RPMI8226 (cell line): ENCODE measurements at regions not wholly inside any gene's neighbourhood (a gene's known extent, or its start where the extent isn't known, plus 50 kb on each side); places are given as distances from the start of the nearest gene placed in this dataset.
A peak's percentile ranks its signal among the peaks of the same experiment; 100 is the strongest.
"Not testable (repeated sequence)": the region's sequence is repeated elsewhere in the genome, so short reads cannot be mapped to it uniquely, and the experiment has no call there.

Experiments used
- DNase-seq: peaks from one replicate; pipeline ENCODE4 v3.0.0-alpha.2; 2015

DNA sequence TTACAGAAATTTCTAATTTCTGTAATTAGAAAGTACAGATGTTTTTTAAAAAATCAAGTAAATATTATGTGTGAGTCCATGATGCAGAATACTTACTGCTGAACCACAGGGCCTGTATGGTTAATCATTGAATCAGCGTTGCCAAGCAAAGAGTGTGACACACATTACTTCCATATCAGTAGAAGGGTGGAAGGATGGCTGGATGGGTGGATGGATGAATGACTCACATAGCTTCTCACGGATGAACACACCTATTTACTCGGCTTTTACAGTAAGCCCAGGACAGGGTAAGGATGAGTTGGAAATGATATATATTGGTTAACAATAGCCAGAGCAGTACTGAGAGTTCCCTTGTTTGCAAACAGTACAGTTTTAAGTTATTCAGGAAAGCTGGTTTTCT, 495.9 kb upstream of the RBFOX1 start:
- DNase-seq = no peak

DNA sequence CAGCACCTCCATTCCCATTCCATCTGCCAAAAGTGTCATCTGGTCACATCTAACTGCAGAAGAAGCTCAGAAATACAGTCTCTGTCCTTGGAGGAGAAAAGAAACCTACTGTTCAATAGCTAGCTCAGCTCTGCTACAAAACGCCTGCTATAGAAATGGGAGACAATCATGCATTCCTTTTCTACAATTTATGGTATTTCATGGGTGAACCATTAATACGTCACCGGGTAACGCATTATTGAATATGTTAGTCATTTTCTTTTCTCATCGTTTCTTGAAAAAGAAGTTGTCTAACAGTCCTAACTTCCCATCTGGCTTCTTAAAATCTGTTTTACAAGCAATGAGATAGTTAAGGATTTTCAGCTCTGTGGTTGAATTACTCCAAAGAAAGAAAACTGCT, 496.7 kb upstream of the RBFOX1 start:
- no peak for DNase-seq

DNA sequence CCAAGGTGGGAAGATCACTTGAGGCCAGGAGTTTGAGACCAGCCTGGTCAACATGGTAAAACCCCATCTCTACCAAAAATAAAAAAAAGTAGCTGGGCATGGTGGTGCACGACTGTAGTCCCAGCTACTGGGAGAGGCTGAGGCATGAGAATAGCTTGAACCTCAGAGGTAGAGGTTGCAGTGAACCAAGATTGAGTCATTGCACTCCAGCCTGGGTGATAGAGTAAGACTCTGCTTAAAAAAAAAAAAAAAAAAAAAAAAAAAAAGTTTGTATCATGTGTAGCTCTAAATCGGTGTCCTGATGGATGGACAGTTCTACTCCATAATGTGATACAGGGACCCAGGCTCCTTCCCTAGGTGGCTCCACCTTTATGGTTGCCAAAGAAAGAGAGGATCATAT, 497.1 kb upstream of the RBFOX1 start:
- no peak for DNase-seq

DNA sequence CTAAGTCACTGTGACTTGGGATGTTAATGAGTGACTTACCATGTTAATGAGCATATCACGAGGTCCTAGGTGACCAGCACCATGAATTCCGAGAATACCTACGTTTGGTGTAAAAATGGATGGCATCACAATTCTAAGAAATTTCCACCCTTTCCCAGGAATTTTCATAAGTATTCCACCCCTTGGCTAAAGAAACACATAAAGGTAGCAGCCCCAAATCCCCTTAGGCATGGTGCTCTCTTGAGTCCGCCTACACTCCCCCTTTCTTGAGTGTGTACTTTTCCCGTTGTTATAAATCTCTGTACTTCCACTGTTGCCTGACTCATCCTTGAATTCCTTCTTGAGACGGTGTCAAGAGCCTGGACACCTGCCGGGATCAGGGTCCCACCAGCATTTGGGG, 504.0 kb upstream of the RBFOX1 start:
- no peak for DNase-seq

DNA sequence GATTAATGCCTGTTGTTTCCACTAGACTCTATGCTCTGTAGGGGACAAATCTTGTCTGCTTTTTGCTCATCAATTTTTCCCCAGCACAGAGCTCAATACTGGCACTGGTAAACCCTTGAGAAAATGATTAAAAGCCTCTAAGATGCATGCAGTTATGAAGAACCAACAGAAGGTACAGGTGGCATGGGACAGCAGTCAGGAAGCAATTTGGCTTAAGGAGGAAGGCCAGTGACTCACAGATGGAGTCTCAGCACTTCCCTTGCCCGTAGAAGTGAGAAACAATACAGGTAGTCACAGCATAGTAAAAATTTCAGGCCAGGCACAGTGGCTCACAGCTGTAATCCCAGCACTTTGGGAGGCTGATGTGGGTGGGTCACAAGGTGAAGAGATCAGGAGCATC, 504.7 kb upstream of the RBFOX1 start:
- no peak for DNase-seq

DNA sequence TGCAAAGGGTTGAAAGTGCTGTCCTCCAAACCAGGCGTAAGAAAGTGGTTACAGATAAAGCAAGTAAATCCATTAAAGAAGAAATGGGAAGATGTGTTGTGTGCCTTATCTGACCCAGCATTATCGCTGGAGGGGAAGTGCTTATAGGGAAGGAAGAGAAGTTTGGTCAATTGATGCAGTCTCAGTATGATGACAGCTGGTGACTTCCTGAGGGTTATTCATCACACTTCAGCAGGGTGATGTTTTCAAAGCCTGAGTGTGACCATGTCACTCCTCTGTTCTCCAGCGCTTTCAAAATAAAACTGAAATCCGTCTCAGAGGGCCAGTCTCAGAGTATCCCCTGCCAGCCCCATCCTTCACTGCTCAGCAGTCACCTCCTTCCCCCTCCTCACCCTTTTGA, 505.4 kb upstream of the RBFOX1 start:
- DNase-seq = no peak

DNA sequence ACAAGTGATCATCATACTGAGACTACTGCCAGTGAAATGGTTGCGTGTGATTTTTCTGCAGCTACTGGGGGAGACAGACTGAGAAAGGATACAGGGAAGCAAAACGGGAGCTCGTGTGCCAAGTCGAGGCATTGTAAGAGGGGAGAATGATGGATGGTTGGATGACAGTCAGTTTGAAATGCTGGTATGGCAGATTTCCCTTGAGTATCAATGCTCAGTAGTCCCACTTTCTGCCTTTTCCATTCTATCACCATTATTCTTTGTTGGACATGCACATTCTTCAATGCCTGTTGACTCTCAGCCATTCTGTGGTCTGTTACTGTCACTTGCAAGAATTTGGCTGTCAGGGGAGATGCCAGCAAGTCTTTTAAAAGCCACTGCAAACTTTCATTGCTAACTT, 510.6 kb upstream of the RBFOX1 start:
- DNase-seq = no peak

DNA sequence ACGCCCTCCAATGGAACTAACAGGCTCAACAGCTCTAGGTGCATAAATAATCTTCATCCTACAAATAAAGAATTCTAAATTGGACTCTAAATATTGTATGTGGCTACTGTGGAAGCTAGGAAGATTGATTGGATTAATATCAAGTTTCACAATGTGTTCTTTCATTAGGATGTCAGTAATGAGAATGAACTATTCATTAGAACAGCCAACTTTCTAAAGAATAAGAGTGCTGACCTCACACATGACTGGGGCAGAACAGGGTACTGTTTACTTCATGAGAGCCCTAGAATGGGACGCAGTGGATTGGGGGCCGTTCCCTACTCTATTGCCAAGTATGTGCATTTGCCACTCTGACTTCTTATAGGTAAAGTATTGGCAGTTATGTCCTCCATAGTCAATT, 528.2 kb upstream of the RBFOX1 start:
- no peak for DNase-seq

DNA sequence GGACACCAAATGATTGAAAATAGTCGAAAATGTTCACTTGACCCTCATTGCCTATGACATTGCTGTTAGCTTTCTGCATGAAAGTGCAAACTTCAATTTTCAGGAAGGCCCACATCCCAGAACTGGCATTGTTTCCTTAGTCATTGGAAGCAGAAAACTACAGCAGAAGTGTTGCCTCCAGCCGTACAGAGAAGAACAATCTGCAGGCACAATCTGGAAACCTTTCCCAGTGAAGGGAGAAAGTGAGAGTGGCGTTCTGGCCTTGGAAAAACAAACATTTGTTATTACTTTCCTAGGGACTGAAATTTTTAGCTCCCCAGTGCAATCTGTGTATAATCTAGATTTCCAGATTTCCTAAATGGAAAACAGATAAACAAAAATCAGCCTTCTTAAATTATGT, 529.5 kb upstream of the RBFOX1 start:
- no peak for DNase-seq

DNA sequence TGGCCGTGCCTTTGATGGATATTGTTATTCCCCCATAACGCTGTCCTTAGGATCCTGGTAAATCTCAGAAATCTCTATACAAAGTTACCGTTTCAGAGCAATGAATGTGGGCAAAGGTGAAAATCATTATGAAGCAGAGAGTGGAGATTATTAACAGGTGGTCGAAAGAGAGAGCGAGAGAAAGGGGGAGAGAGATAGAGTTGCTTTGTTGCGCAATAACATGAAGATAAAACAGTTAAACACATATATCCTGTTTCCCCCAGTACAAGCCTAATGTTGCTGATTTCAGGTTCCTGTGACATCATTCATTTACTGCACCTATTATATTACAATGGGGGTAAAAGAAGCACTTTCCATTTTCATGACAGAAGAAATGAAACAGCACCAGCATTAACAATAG, 535.4 kb upstream of the RBFOX1 start:
- no peak for DNase-seq

DNA sequence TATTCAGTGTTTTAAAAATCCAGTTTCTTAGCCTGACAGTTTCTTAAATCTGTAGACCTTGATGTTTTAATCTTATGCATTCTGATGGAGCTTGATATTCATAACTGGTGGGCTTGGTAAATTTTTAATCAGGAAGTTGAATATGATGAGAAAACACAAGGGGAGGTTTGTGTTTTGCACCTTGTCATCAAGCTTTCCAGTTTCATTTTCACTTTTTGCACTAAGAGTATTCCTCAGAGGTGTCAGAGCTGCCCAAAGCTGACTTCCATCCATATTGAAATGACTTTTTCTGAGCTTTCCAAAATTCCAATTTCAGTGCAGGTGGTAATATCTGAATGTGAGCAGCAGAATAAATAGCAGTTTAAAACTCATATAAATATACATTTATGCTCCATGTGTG, 555.0 kb upstream of the RBFOX1 start:
- peak; percentile 20 for DNase-seq

DNA sequence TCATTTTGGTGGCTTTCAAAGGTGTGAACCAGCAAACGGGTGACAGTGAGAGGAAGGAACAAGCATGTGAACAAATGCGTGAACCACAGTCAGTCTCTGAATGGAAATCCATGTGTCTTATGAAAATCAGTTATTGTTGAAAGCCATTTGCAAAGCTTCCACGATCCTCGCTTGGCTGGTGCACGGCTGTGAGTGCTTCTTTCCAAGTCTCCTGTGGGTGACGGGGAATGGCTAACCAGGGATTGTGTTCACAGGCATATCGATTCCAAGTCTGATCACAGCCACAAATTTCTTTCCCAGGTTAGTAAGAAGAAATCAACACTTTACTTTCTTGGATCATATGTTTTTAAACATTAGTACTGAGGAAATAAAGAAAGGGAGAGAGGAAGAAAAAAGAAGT, 556.9 kb upstream of the RBFOX1 start:
- DNase-seq = no peak

DNA sequence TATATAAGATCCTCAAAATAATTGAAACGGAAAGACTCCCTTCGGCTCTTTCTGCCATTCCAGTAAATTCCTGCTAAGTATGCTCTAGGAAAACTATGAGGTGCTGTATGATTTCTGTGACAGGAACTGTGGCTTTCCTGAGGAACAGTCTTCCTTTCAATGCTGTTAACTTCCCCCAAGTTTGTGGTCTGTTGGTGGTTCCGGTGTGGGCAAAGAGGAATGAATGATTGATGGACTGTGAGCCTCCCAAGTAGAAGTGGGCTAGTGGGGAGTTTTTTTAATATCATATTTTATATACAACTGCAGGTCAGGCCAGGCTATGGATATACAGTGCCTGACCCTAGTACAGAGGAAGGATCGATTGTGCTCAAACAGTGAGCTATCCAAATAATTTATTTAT, 560.7 kb upstream of the RBFOX1 start:
- no peak for DNase-seq

DNA sequence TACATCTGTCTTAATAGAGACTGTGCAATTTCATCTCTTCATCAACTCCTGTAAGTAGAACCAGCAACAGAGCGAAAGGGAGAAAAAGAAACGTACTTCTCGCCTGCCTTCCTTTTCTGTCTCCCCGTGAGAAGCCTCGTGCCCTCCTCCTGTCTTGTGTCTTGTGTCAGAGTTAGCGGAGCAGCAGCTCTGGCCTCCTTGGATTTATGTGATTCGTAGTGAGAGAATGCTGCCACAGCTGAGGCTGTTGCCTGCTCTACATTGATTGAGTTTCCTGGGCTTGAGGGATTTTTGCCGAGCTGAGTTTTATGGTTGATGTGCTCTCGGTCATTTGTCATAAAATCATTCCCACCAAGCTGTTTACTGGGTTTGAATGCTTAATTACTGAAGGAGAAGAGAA, 579.1 kb upstream of the RBFOX1 start:
- DNase-seq = no peak

DNA sequence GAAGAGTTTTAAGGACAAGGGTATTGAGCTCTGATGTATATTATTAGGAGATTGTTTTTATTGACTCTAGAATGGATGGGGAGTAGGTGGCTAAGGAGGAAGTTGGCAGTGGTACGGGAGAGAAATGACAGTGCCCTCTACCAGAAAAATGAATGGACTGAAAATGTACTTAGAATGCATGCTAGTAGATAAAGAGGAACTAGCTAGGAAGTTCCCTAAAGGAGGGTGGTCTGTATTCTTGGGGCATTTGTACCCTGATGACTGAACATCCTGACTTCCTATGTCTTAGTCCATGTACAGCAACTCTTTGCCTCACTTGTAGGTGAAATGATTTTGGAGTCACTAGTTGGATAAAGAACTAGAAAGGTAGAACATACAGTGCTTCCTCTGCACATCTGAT, 581.5 kb upstream of the RBFOX1 start:
- no peak for DNase-seq

DNA sequence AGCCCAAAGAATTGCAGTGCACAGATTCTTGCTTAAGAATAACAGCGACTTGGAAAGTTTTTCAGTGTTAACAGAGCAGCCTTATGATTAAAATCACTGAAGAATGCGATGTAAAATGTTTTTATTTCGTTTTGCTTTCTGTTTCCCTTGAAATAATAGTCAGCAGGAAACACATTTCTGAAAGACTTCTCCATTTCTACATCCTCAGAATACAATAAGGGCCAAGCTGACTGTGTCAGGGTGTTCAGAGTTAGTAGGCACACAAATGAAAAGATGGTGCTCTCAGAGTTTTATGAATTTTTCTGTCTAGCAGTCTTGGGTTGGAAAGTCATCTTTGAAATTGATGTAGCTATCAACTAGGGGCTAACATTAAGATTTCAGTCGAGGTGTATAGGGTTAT, 582.9 kb upstream of the RBFOX1 start:
- DNase-seq = no peak

DNA sequence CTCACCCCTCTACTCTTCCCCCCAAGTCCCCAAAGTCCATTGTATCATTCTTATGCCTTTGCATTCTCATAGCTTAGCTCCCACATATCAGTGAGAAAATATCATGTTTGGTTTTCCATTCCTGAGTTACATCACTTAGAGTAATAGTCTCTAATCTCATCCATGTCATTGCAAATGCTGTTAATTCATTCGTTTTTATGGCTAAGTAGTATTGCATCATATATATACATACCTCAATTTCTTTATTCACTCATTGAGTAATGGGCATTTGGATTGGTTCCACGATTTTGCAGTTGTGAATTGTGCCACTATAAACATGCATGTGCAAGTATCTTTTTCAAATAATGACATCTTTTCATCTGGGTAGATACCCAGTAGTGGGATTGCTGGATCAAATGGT, 596.3 kb upstream of the RBFOX1 start:
- DNase-seq = not testable (repeated sequence)

DNA sequence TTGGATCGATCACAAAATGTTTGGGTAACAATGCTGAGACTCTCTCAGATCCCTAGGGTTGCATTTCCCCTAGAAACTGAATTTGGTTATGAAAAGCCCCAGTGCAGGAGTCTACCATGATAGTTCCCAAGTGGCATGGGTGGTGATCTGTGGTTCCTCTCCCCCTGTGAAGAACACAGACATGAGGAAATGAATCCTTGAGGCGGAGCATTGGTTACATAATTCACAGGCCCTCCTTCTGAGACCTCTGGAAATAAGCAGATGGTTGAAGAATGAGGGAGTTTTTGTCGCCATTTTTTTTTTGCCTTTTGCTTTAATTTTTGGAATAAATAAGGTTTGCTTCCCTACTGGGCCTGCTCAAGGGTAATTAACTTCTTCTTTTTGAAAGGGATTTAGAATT, 597.0 kb upstream of the RBFOX1 start:
- no peak for DNase-seq

DNA sequence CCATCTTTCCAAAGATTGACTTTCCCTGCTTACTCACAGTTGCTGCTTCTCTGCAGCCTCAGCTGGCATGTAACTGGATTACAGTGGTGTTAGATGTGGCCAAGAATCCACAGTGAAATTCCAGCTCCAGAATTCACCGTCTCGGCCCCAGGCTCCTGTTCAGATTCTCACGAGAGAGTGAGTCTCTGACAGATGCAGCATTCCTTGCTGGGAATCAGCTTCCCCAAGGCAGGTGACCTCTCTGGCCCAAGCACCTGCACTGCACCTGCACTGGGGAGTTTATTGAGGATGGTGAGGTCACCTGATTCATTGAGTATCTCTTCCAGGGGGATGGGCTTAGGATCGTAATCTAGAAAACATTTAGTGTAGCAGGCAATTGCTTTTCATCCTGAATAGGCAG, 600.5 kb upstream of the RBFOX1 start:
- DNase-seq = no peak

DNA sequence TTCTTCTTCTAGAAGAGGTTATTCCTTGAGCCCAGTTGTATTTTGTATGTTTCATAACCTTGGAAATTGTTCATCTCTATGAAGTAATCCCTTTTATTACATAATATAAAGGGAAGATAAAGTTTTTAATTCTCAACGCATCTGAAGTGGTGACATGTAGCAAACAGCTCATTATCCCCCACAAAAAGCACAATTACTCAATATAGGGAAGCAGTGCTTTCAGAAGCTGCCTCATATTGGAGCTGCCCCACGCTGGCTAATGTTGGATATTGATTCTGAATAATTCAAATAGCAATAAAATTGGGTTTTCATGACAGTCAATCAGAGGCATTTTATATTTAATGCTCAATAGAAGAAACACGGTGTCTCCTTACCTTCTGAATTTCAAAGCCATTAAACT, 604.3 kb upstream of the RBFOX1 start:
- no peak for DNase-seq

DNA sequence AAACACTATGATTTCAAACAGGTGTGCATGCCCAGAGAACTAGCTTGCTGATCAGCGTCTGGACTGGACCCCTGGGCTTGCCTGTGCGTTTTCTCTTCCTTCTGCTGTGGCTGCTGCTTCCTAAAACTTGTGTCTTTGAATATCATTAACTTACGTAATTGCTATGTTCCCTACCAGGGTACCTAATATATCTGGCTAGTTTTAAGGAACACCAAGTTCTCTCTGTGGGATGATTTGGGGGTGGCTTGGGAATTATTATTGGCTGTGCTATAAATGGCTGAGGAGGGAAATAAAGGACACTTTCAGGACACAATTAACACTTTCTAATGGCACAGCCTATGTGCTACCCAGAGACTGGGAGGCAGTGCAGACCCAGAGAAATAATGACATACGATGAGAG, 606.0 kb upstream of the RBFOX1 start:
- no peak for DNase-seq

DNA sequence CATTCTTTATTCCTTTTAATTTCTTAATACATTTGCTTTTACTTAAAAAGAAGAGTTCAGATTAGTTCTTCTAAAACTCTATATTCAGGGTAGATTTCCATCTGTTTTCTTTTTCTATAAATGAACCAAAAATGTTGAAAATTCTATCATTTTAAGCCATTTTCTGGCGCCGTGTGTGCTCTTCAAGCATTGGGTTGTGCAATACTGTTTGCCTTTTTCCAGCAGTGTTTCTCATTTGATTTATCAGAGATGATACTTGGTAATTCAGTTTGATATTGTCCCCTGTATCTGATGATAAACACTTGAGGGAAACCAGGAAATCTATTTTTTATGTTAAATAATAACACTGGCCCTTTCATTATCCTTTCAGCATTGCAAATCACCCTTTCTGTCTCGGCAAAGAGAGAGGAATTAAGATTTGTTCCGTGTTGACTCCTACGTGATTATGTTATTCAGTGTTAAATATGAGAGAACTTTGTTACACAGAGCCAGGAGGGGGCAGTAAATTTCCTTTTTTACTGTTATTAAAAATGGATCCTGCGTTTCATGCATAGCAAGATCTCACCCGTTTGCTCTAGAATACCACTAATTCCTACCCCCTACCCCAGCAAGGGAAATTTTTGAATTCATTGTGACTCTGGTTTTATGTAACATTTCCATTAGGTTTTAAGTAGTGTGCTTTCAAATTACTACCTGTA, 606.9 kb upstream of the RBFOX1 start:
- peak; percentile 7 for DNase-seq

DNA sequence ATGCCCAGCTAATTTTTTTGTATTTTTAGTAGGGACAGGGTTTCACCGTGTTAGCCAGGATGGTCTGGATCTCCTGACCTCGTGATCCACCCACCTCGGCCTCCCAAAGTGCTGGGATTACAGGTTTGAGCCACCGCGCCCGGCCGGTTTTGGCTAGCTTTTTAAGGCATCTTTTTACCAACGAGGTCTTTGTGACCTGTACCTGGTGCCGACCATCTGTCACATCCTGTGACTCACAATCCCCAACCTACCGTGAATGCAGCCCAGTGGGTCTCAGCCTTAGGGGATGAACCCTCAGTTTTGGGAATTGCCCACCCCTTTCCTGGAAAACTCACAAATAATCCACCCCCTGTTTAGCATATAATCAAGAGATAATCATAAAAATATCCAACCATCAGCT, 607.4 kb upstream of the RBFOX1 start:
- DNase-seq = not testable (repeated sequence)

DNA sequence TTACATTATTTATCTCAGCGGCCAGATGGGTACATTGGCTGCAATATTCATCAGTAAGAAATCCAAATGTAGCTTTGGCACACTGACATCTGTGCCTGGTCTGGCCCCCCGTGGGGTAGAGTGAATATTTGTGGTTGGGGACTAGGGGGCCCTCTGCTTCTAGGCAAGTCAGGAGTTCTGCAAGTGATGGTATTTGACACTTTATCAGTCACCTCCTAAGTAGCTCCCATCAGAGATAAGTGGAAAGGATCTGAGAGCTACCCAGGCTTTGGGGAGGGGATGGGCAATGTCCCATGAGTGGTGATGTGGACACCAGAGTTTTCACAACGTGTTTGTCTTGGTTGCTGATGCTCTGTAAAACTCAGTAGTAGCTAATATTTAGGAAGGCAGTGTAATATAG, 609.9 kb upstream of the RBFOX1 start:
- no peak for DNase-seq

DNA sequence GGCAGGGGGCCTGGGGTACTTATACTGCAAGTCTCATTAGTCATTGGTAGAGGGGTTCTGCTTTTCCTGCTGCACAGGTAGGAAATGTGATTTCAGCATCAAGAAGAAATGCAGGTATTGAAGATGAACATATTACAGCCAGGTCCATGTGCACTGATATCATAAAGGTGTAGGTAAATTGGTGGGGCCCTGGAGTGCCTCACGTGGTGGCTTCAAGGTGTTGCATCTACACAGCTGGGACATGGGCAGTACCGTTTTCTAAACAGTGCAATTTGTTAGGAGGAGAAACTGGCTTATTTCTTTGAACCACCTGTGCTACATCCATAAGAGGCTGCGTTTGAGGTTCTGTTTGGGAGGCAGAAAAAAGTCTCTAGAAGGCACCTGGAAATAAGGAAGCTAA, 618.1 kb upstream of the RBFOX1 start:
- DNase-seq = no peak

DNA sequence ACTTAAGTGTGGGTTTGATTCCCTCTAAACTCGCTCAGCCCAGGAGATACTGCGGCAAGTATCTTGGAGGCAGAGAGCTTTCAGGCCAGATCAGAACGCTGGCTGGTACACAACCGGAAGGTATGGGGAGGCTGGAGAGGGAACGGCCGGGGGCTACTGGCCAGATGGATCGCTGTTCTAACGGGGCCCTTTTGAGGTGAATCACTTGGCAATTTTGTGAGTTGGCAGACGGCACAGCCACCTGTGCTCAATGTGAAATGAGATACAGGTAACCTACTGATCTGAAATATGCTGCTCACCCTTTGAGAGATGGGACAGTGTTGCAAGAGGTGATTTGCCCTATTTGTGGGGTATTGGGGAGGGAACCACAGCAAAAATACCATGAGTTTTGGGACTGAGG, 622.9 kb upstream of the RBFOX1 start:
- no peak for DNase-seq
